ENCODE measurements at regions not wholly inside any gene's neighbourhood (a gene's known extent, or its start where the extent isn't known, plus 50 kb on each side); places are given as distances from the start of the nearest gene placed in this dataset.

GRCh38 chr3:117941015-117941414 is 1093.6 kb downstream of the IGSF11 start:
- DNase-seq (ENCODE audit: low spot score): no peak
- Mint-ChIP-seq H3K9me3 (ENCODE audit: unreplicated experiment) (no peaks in the 10 kb centered on the region), H3K27me3 (ENCODE audit: unreplicated experiment) (no peaks in the 10 kb centered on the region), H3K4me1 (ENCODE audit: unreplicated experiment) (no peaks in the 10 kb centered on the region), H3K36me3 (ENCODE audit: low read depth, unreplicated experiment) (no peaks in the 10 kb centered on the region), H3K27ac (ENCODE audit: unreplicated experiment) (no peak overlapping the region), H3K4me3 (ENCODE audit: unreplicated experiment) (no peak overlapping the region)
- no peak for TF ChIP-seq CTCF (IDR thresholded peaks at IDR 0.05; ENCODE audit: unreplicated experiment)

- Mint-ChIP-seq H3K36me3 (ENCODE audit: low read depth, unreplicated experiment) (no peaks in the 10 kb centered on the region), H3K9me3 (ENCODE audit: unreplicated experiment) (no peaks in the 10 kb centered on the region), H3K27me3 (ENCODE audit: unreplicated experiment) (no peaks in the 10 kb centered on the region), H3K4me1 (ENCODE audit: unreplicated experiment) (no peaks in the 10 kb centered on the region), H3K4me3 (ENCODE audit: unreplicated experiment) (no peak overlapping the region), H3K27ac (ENCODE audit: unreplicated experiment) (no peak overlapping the region)
- TF ChIP-seq CTCF (IDR thresholded peaks at IDR 0.05; ENCODE audit: unreplicated experiment): no peak
- DNase-seq (ENCODE audit: low spot score): no peak
Measured at GRCh38 chr3:117941756-117942155, 1092.9 kb downstream of the IGSF11 start.

GRCh38 chr3:117954131-117954530 is 1080.5 kb downstream of the IGSF11 start:
- Mint-ChIP-seq H3K4me3 (ENCODE audit: unreplicated experiment) (no peak overlapping the region), H3K36me3 (ENCODE audit: low read depth, unreplicated experiment) (no peaks in the 10 kb centered on the region), H3K27ac (ENCODE audit: unreplicated experiment) (no peak overlapping the region), H3K27me3 (ENCODE audit: unreplicated experiment) (no peaks in the 10 kb centered on the region), H3K9me3 (ENCODE audit: unreplicated experiment) (no peaks in the 10 kb centered on the region), H3K4me1 (ENCODE audit: unreplicated experiment) (peaks cover 7% of the 10 kb centered on the region)
- DNase-seq (ENCODE audit: low spot score): no peak
- no peak for TF ChIP-seq CTCF (IDR thresholded peaks at IDR 0.05; ENCODE audit: unreplicated experiment)

- H3K36me3 Mint-ChIP-seq (ENCODE audit: low read depth, unreplicated experiment): no peaks in the 10 kb centered on the region
- H3K27ac Mint-ChIP-seq (ENCODE audit: unreplicated experiment): no peak overlapping the region
- H3K27me3 Mint-ChIP-seq (ENCODE audit: unreplicated experiment): no peaks in the 10 kb centered on the region
- DNase-seq (ENCODE audit: low spot score): no peak
- no peaks in the 10 kb centered on the region for H3K9me3 Mint-ChIP-seq (ENCODE audit: unreplicated experiment)
- H3K4me3 Mint-ChIP-seq (ENCODE audit: unreplicated experiment): no peak overlapping the region
- peaks cover 7% of the 10 kb centered on the region for H3K4me1 Mint-ChIP-seq (ENCODE audit: unreplicated experiment)
- TF ChIP-seq CTCF (IDR thresholded peaks at IDR 0.05; ENCODE audit: unreplicated experiment): no peak
Measured at GRCh38 chr3:117955196-117955595, 1079.5 kb downstream of the IGSF11 start.

GRCh38 chr3:117958027-117958426 is 1076.6 kb downstream of the IGSF11 start:
- H3K9me3 Mint-ChIP-seq (ENCODE audit: unreplicated experiment): no peaks in the 10 kb centered on the region
- TF ChIP-seq CTCF (IDR thresholded peaks at IDR 0.05; ENCODE audit: unreplicated experiment): no peak

More at GRCh38 chr3:117958027-117958426, 1076.6 kb downstream of the IGSF11 start:
- no peak overlapping the region for H3K27ac Mint-ChIP-seq (ENCODE audit: unreplicated experiment)
- no peaks in the 10 kb centered on the region for H3K36me3 Mint-ChIP-seq (ENCODE audit: low read depth, unreplicated experiment)
- H3K27me3 Mint-ChIP-seq (ENCODE audit: unreplicated experiment): no peaks in the 10 kb centered on the region
- H3K4me3 Mint-ChIP-seq (ENCODE audit: unreplicated experiment): no peak overlapping the region
- DNase-seq (ENCODE audit: low spot score): no peak
- H3K4me1 Mint-ChIP-seq (ENCODE audit: unreplicated experiment): peaks cover 7% of the 10 kb centered on the region
